CD8-positive, alpha-beta memory T cell (primary cell): ENCODE measurements at regions not wholly inside any gene's neighbourhood (a gene's known extent, or its start where the extent isn't known, plus 50 kb on each side); places are given as distances from the start of the nearest gene placed in this dataset.
A peak's percentile ranks its signal among the peaks of the same experiment; 100 is the strongest.

ENCODE experiments used
- CTCF ChIA-PET: fragments of 350-600 bp; sonication (Branson Sonifier 250); formaldehyde crosslinking; loops from one replicate; lab custom pipeline; 2021; ENCODE audit warnings: antibody characterized with exemption; lab: Charles Lee
- POLR2A ChIA-PET: fragments of 350-600 bp; sonication (Branson Sonifier 250); formaldehyde crosslinking; loops from one replicate; lab custom pipeline; 2021; ENCODE audit warnings: antibody characterized with exemption; lab: Charles Lee
- DNase-seq, 5 donors: peaks; one replicate each; pipeline versions ENCODE4 v3.0.0 to v3.0.0-alpha.2; 2020 to 2022; ENCODE audit warnings: mixed read lengths in 1 of 5
- H3K27ac ChIP-seq: one replicate; pipeline ENCODE4 v1.7.0; 2013; ENCODE audit warnings: low read depth, mild to moderate bottlenecking, low read length, moderate library complexity
- H3K27me3 ChIP-seq: 2 replicates; pipeline ENCODE4 v1.7.0; 2013; ENCODE audit warnings: low read length, mild to moderate bottlenecking; ENCODE audit not compliant: insufficient read depth, poor library complexity, severe bottlenecking
- H3K36me3 ChIP-seq: 2 replicates; pipeline ENCODE4 v1.7.0; 2013; ENCODE audit warnings: mild to moderate bottlenecking, low read length, moderate library complexity; ENCODE audit not compliant: insufficient read depth
- H3K4me1 ChIP-seq: 2 replicates; pipeline ENCODE4 v1.7.0; 2013; ENCODE audit warnings: mild to moderate bottlenecking, low read length, moderate library complexity; ENCODE audit not compliant: insufficient read depth
- H3K4me3 ChIP-seq: 2 replicates; pipeline ENCODE4 v1.7.0; 2013; ENCODE audit warnings: mild to moderate bottlenecking, low read length
- H3K9me3 ChIP-seq: 2 replicates; pipeline ENCODE4 v1.7.0; 2013; ENCODE audit warnings: mild to moderate bottlenecking, low read length
- H3K27ac Mint-ChIP-seq, 8 donors: one replicate each; pipeline ENCODE4 v1.8.0; 2020 to 2021; ENCODE audit warnings: mixed read lengths in 8 of 8, mild to moderate bottlenecking in 6 of 8, inconsistent platforms in 3 of 8, moderate library complexity in 3 of 8
- H3K27me3 Mint-ChIP-seq, 2 donors: one replicate each; pipeline ENCODE4 v1.8.0; 2020 to 2021; ENCODE audit warnings: mixed read lengths in 2 of 2, mild to moderate bottlenecking in 1 of 2, moderate library complexity in 1 of 2
- H3K36me3 Mint-ChIP-seq, 3 donors: one replicate each; pipeline ENCODE4 v1.8.0; 2020 to 2021; ENCODE audit warnings: mixed read lengths in 3 of 3, inconsistent platforms in 1 of 3, mild to moderate bottlenecking in 1 of 3
- H3K4me1 Mint-ChIP-seq, 3 donors: one replicate each; pipeline ENCODE4 v1.8.0; 2020 to 2021; ENCODE audit warnings: mixed read lengths in 3 of 3, inconsistent platforms in 1 of 3, mild to moderate bottlenecking in 1 of 3
- H3K4me3 Mint-ChIP-seq, 7 donors: one replicate each; pipeline ENCODE4 v1.8.0; 2020 to 2021; ENCODE audit warnings: mixed read lengths in 7 of 7, mild to moderate bottlenecking in 6 of 7, moderate library complexity in 4 of 7, inconsistent platforms in 2 of 7
- H3K9me3 Mint-ChIP-seq, 5 donors: one replicate each; pipeline ENCODE4 v1.8.0; 2020 to 2022; ENCODE audit warnings: mixed read lengths in 5 of 5, mild to moderate bottlenecking in 3 of 5, moderate library complexity in 2 of 5, inconsistent platforms in 1 of 5

DNA sequence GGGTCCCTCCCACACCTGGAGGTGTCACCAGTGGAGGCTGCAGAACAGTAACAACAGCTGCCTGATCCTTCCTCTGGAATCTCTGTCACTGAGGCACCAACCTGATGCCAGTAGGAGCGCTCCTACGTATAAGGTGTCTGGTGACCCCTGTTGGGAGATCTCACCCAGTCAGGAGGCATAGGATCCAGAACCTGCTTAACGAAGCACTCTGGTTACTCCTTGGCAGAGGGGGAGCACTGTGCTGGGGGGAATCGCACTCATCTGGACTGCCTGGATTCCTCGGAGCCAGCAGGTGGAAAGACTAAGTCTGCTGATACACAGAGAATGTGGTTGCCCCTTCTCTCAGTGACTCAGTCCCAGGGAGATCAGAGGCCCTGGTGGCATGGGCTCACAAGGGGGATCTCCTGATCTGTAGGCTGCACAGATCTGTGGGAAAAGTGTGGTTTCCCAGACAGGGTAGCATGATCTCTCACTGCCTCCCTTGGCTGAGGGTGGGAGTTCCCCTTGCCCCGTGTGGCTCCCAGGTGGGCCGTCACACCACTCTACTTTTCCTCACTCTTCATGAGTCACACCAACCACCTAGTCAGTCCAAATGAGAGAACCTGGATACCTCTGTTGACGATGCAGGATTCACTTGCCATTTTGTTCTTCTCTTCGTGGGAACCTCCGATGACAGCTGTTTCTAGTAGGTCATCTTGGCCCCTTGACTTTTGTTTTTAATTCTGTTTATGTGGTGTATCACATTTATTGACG is 305.9 kb downstream of the IDS start:
- Mint-ChIP-seq H3K4me1 (no peaks in the 10 kb centered on the region), H3K27ac (no peak overlapping the region), H3K36me3 (no peaks in the 10 kb centered on the region), H3K27me3 (peaks cover 0 to 3% of the 10 kb centered on the region in 2 donors), H3K9me3 (peaks cover 0 to 6% (median 0%) of the 10 kb centered on the region in 5 donors), H3K4me3 (no peak overlapping the region)
- H3K27me3 ChIP-seq: no peaks in the 10 kb centered on the region
- no peak overlapping the region for H3K4me3 ChIP-seq
- H3K27ac ChIP-seq: no peak overlapping the region
- ChIA-PET CTCF (no interaction called here), POLR2A (no interaction called here)
- H3K36me3 ChIP-seq: no peaks in the 10 kb centered on the region
- DNase-seq: no peak
- H3K9me3 ChIP-seq: no peaks in the 10 kb centered on the region
- H3K4me1 ChIP-seq: no peaks in the 10 kb centered on the region

DNA sequence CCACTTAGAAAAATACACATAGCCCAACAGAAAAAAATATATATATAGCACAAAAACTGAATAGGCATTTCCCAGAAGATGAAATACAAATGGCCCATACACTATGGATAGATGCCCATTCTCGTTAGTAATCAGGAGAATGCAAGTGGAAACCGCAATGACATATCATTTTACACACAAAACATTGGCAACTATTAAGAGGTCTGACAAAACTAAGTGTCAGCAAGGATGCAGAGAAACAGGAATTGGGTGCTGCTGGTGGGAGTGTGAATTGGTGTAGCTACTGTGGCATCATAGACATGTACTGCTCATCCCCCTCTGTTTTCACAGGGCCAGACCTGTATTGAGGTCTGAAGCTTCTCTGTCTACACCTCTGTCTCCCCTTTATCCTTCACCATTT is 320.0 kb downstream of the IDS start:
- Histone ChIP-seq H3K4me1 (no peaks in the 10 kb centered on the region), H3K36me3 (no peaks in the 10 kb centered on the region), H3K4me3 (no peak overlapping the region), H3K27me3 (no peaks in the 10 kb centered on the region), H3K9me3 (no peaks in the 10 kb centered on the region), H3K27ac (no peak overlapping the region)
- Mint-ChIP-seq H3K4me1 (no peaks in the 10 kb centered on the region), H3K4me3 (no peak overlapping the region), H3K27me3 (peaks cover 0 to 7% of the 10 kb centered on the region in 2 donors), H3K27ac (no peak overlapping the region), H3K36me3 (no peaks in the 10 kb centered on the region), H3K9me3 (no peaks in the 10 kb centered on the region)
- POLR2A ChIA-PET: no interaction called here
- CTCF ChIA-PET: no interaction called here
- DNase-seq: no peak

DNA sequence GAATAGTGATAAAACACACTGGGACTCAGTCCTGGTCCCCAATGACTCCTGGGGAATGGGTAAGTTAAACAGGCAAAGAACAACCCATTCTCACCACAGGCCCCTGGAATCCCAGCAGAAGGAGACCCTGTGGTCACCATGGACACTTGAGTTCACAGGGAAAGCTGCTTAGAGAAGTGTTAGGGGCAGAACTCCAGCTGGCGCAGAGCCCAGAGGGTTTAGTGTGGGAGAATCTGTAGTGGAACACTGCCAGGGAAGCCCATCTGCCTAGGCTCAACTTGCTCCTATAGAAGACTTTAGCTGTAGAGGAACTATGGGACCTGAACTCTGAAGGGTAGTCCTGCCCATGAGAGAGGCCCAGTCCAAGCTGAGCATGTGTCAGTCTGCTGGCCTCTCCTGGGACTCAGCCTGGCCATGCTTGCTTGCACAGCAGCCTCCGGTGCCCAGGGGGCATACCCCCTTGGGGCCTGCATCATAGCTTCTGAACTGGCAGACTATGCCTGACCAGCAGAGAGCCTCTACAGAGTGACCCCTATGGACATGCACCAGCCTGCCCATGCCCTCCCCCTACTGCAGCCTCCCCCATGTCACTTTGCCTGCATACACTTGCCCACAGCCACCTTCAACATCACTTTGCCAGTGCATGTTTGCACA is 343.5 kb downstream of the IDS start:
- no peak overlapping the region for H3K4me3 ChIP-seq
- DNase-seq: no peak
- H3K4me3 Mint-ChIP-seq: no peak overlapping the region
- H3K36me3 ChIP-seq: no peaks in the 10 kb centered on the region
- H3K27ac Mint-ChIP-seq: no peak overlapping the region
- H3K27me3 ChIP-seq: no peaks in the 10 kb centered on the region
- peaks cover 0 to 7% (median 0%) of the 10 kb centered on the region in 5 donors for H3K9me3 Mint-ChIP-seq
- POLR2A ChIA-PET: no interaction called here
- no peaks in the 10 kb centered on the region for H3K36me3 Mint-ChIP-seq
- H3K4me1 ChIP-seq: no peaks in the 10 kb centered on the region
- no peak overlapping the region for H3K27ac ChIP-seq
- CTCF ChIA-PET: no interaction called here
- peaks cover 3 to 24% of the 10 kb centered on the region in 2 donors for H3K27me3 Mint-ChIP-seq
- no peaks in the 10 kb centered on the region for H3K9me3 ChIP-seq
- no peaks in the 10 kb centered on the region for H3K4me1 Mint-ChIP-seq

DNA sequence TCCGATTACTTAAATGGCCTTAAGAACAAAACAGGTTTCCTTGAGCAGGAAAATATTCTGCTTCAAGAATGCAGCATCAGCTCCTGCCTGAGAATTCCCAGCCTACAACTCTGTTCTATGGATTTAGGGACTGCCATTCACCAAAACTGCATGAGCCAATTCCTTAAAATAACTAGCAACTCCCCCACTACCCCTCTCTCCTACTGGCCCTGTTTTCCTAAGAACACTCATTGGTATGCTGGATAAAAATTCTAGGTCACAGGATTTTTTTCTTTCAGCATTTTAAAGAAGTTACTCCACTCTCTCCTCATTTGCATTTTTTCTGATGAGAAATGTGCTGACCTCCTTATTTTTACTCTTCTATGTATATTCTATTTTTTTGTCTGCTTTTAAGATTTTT is 347.1 kb downstream of the IDS start:
- Mint-ChIP-seq H3K27ac (no peak overlapping the region), H3K36me3 (no peaks in the 10 kb centered on the region), H3K4me1 (no peaks in the 10 kb centered on the region), H3K9me3 (peaks cover 0 to 5% (median 0%) of the 10 kb centered on the region in 5 donors), H3K27me3 (peaks cover 3 to 22% of the 10 kb centered on the region in 2 donors), H3K4me3 (no peak overlapping the region)
- no peaks in the 10 kb centered on the region for H3K27me3 ChIP-seq
- no peak overlapping the region for H3K27ac ChIP-seq
- H3K9me3 ChIP-seq: no peaks in the 10 kb centered on the region
- POLR2A ChIA-PET: no interaction called here
- H3K36me3 ChIP-seq: no peaks in the 10 kb centered on the region
- no peaks in the 10 kb centered on the region for H3K4me1 ChIP-seq
- H3K4me3 ChIP-seq: no peak overlapping the region
- DNase-seq: no peak
- CTCF ChIA-PET: no interaction called here

DNA sequence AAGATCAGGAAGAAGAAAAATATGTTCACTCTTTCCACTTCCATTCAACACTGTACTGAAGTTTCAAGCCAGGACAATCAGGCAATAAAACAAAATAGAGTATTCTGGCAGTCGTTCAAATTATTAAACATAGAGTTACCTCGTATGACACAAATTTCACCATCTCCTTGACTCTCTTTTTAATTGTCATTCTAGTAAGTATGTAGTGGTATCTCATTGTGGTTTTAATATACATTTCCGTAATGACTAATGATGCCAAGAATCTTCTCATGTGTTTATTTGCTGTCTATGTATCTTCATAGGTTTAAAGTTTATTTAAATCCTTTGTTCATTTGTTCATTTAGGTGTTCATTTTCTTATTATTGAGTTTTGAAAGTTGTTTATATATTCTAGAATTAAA is 352.2 kb downstream of the IDS start:
- no peaks in the 10 kb centered on the region for H3K36me3 Mint-ChIP-seq
- H3K9me3 ChIP-seq: no peaks in the 10 kb centered on the region
- no peaks in the 10 kb centered on the region for H3K4me1 Mint-ChIP-seq
- H3K27me3 ChIP-seq: no peaks in the 10 kb centered on the region
- H3K27me3 Mint-ChIP-seq: peaks cover 0 to 7% of the 10 kb centered on the region in 2 donors
- H3K4me3 ChIP-seq: no peak overlapping the region
- H3K27ac Mint-ChIP-seq: peak overlapping the region in 1 of 8 donors; percentile 2
- no peak for DNase-seq
- ChIA-PET CTCF (no interaction called here), POLR2A (no interaction called here)
- no peaks in the 10 kb centered on the region for H3K36me3 ChIP-seq
- no peak overlapping the region for H3K27ac ChIP-seq
- H3K4me3 Mint-ChIP-seq: no peak overlapping the region
- no peaks in the 10 kb centered on the region for H3K4me1 ChIP-seq
- no peaks in the 10 kb centered on the region for H3K9me3 Mint-ChIP-seq

DNA sequence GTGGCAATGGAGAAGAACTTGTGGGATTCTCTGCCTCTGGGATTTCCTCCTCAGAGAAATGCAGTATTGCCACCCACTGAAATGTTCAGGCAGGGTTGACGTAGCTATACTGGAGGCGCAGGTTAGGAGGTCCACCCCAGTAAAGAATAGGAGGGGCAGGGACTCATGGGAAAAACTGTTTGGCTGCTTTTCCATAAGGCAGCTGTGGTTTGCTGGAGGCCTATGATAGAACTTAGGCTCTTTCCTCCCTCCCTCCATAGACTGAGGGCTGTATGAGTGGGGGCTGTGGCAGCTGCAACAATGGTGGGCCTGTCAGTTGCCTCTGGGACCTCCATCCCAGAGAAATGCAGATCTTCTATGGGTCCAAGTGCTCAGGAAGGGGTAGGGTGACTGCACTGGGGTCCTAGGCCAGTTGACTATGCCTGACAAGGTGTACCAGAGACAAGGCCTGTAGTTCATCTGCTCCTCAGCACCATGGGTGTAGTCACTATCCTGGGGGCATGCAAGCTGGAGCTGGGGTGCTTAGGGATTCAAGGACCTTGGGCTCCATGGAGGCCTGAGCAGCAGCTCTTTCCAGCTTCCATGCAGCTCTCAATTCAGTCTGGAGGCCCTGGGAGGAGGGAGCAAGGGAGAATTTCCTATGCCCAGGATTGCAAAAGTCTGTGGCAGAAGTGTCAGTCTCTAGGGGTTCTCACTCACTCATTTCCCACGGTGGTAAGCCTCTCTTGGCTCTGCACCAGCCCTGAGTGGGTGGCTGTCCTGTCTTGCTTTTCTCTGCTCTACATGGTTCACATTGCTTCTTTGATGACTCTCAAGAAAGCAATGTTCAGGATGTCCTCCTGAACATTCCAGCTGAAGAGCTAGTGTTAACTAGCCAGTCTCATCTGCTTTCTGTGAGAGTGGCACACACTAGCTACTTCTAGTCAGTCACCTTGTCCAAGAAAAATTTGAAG is 353.0 kb downstream of the IDS start:
- no peak for DNase-seq

DNA sequence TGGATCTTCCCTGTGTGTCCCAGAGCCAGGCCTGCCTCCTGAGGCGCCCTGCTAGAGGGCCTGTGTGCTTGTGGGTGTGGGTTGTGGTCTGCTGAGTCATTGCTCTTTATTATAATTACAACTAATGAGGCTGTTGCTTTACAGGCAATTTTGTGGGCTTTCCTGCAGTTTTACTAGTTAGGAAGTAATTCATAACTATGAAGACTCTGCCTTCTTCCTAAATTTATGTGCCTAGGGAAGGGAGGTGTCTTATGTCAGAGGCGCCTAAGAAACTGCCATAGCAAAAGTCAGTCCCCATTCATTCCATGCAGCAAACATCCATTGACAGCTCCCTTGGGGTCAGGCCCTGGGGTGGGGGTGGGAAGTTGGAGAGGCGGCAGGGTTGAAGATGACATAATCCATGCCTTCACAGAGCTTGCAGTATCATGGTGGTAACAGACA is 359.2 kb downstream of the IDS start:
- Mint-ChIP-seq H3K27me3 (peaks cover 0 to 3% of the 10 kb centered on the region in 2 donors), H3K4me3 (no peak overlapping the region), H3K4me1 (no peaks in the 10 kb centered on the region), H3K9me3 (no peaks in the 10 kb centered on the region), H3K36me3 (no peaks in the 10 kb centered on the region), H3K27ac (no peak overlapping the region)
- ChIA-PET CTCF (no interaction called here), POLR2A (no interaction called here)
- no peak for DNase-seq
- Histone ChIP-seq H3K9me3 (no peaks in the 10 kb centered on the region), H3K36me3 (no peaks in the 10 kb centered on the region), H3K27me3 (no peaks in the 10 kb centered on the region), H3K4me1 (no peaks in the 10 kb centered on the region), H3K27ac (no peak overlapping the region), H3K4me3 (no peak overlapping the region)

More for the DNA sequence above, 353.0 kb downstream of the IDS start:
- no peak overlapping the region for H3K27ac ChIP-seq
- H3K27ac Mint-ChIP-seq: no peak overlapping the region
- CTCF ChIA-PET: no interaction called here
- H3K36me3 Mint-ChIP-seq: no peaks in the 10 kb centered on the region
- no peaks in the 10 kb centered on the region for H3K9me3 ChIP-seq
- H3K9me3 Mint-ChIP-seq: no peaks in the 10 kb centered on the region
- H3K4me1 ChIP-seq: no peaks in the 10 kb centered on the region
- H3K4me1 Mint-ChIP-seq: no peaks in the 10 kb centered on the region
- H3K27me3 ChIP-seq: no peaks in the 10 kb centered on the region
- H3K27me3 Mint-ChIP-seq: peaks cover 0 to 6% of the 10 kb centered on the region in 2 donors
- H3K4me3 Mint-ChIP-seq: no peak overlapping the region
- no peaks in the 10 kb centered on the region for H3K36me3 ChIP-seq
- no peak overlapping the region for H3K4me3 ChIP-seq
- POLR2A ChIA-PET: no interaction called here

DNA sequence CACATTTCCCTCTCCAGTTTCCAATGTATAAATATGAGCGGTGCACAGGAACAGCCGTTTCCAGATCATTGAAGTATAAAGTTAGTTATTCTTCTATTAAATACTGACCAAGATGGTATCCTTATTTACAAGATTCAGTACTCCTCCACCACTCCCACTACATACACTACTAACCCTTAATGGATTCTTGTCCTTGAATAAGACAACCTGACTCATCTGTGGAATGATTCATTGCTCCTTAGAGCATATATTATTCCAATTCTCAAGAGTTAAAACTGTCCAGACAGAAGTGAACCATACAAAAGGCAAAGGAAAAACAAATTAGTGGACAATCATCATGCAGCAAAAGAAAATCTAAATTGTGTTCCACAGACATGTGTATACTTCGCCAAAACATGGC is 373.3 kb downstream of the IDS start:
- no peaks in the 10 kb centered on the region for H3K9me3 ChIP-seq
- H3K36me3 ChIP-seq: no peaks in the 10 kb centered on the region
- Mint-ChIP-seq H3K4me1 (no peaks in the 10 kb centered on the region), H3K9me3 (no peaks in the 10 kb centered on the region), H3K36me3 (no peaks in the 10 kb centered on the region), H3K4me3 (no peak overlapping the region), H3K27ac (no peak overlapping the region), H3K27me3 (peaks cover 0 to 5% of the 10 kb centered on the region in 2 donors)
- H3K27me3 ChIP-seq: no peaks in the 10 kb centered on the region
- POLR2A ChIA-PET: no interaction called here
- no peaks in the 10 kb centered on the region for H3K4me1 ChIP-seq
- no peak overlapping the region for H3K27ac ChIP-seq
- CTCF ChIA-PET: no interaction called here
- no peak overlapping the region for H3K4me3 ChIP-seq
- no peak for DNase-seq
